Panc1 (cell line): ENCODE measurements at regions not wholly inside any gene's neighbourhood (a gene's known extent, or its start where the extent isn't known, plus 50 kb on each side); places are given as distances from the start of the nearest gene placed in this dataset.

Experiments
- ATAC-seq: fragments of 200-7000 bp; cut with Tn5 transposase; 2 replicates; pipeline ENCODE4 v1.9.1; 2020; ENCODE audit warnings: mild to moderate bottlenecking, moderate library complexity
- BruUV-seq: library from RNA; stranded (reverse); fragments of 400-500 nt; replicated peaks from 2 replicates; lab custom pipeline; 2021; lab: Mats Ljungman, UMichigan
- CTCF ChIA-PET: fragments of 300-600 bp; sonication (Branson Sonifier 250); formaldehyde crosslinking; loops from one replicate; lab custom pipeline; 2022; ENCODE audit warnings: antibody characterized with exemption; lab: Charles Lee
- POLR2A ChIA-PET: fragments of 300-600 bp; sonication (Branson Sonifier 250); formaldehyde crosslinking; loops from one replicate; lab custom pipeline; 2022; ENCODE audit warnings: antibody characterized with exemption; lab: Charles Lee
- DNase-seq: peaks from one replicate; pipeline ENCODE4 v3.0.0-alpha.2; 2010; ENCODE audit warnings: low read depth, low spot score
- H3K27ac ChIP-seq: 2 replicates; pipeline ENCODE4 v1.5.1; 2011; ENCODE audit warnings: mild to moderate bottlenecking, low read length, inconsistent platforms
- H3K27me3 ChIP-seq: fragments of 200-500 bp; sonication (Bioruptor generic); 2 replicates; pipeline ENCODE4 v1.6.0; 2014; ENCODE audit warnings: low read length, inconsistent platforms; ENCODE audit not compliant: control insufficient read depth, insufficient read depth
- H3K36me3 ChIP-seq: fragments of 200-500 bp; sonication (Bioruptor generic); 2 replicates; pipeline ENCODE4 v1.5.1; 2014; ENCODE audit warnings: inconsistent platforms, mild to moderate bottlenecking, low read length, moderate library complexity; ENCODE audit not compliant: control insufficient read depth, insufficient read depth
- H3K4me1 ChIP-seq: 2 replicates; pipeline ENCODE4 v1.5.1; 2011; ENCODE audit warnings: inconsistent platforms, mild to moderate bottlenecking, low read length, moderate library complexity; ENCODE audit not compliant: control insufficient read depth, insufficient read depth
- H3K4me3 ChIP-seq, 2 experiments: 2 replicates each; pipeline ENCODE4 v1.5.1; 2011 to 2012; ENCODE audit warnings: low read depth in 2 of 2, low read length in 2 of 2, mild to moderate bottlenecking in 2 of 2, inconsistent platforms in 1 of 2, moderate library complexity in 1 of 2
- H3K9me3 ChIP-seq: fragments of 200-500 bp; sonication (Bioruptor generic); 2 replicates; pipeline ENCODE4 v1.5.1; 2014; ENCODE audit warnings: low read depth, mild to moderate bottlenecking, inconsistent platforms, low read length, moderate library complexity; ENCODE audit not compliant: control insufficient read depth, insufficient read depth
- CTCF ChIP-seq: fragments of 450-650 bp; IDR thresholded peaks from 2 replicates; pipeline ENCODE4 v1.5.1; 2017; ENCODE audit warnings: mild to moderate bottlenecking
- POLR2AphosphoS5 ChIP-seq: IDR thresholded peaks from 2 replicates; pipeline ENCODE4 v1.6.1; 2012; ENCODE audit warnings: mild to moderate bottlenecking, low read depth, low read length, moderate library complexity
- REST ChIP-seq, 2 experiments: IDR thresholded peaks; 2 replicates each; pipeline ENCODE4 v1.6.1; 2011 to 2012; ENCODE audit warnings: low read depth in 2 of 2, control low read depth in 1 of 2, low read length in 1 of 2, mild to moderate bottlenecking in 1 of 2, moderate library complexity in 1 of 2; ENCODE audit not compliant: insufficient read depth in 1 of 2
- SIN3A ChIP-seq: IDR thresholded peaks from 2 replicates; pipeline ENCODE4 v1.6.1; 2012; ENCODE audit warnings: low read depth, mild to moderate bottlenecking, low read length, moderate library complexity, borderline replicate concordance; ENCODE audit not compliant: insufficient read depth
- TCF7L2 ChIP-seq: IDR thresholded peaks from 2 replicates; pipeline ENCODE4 v1.6.1; 2011; ENCODE audit warnings: mild to moderate bottlenecking, low read depth, low read length, inconsistent platforms
- in situ Hi-C: cut with HindIII; loops from 2 replicates; pipeline ENCODE4 v1.10.0; 2016; ENCODE audit warnings: low sequenced_read_pairs, low pct_unique_long_range_greater_than_20kb
- intact Hi-C: fragments of 100-400 bp; cut with micrococcal nuclease; formaldehyde crosslinking; loops from one replicate; pipeline ENCODE4 v1.10.0; 2022; ENCODE audit not compliant: unreplicated experiment

DNA sequence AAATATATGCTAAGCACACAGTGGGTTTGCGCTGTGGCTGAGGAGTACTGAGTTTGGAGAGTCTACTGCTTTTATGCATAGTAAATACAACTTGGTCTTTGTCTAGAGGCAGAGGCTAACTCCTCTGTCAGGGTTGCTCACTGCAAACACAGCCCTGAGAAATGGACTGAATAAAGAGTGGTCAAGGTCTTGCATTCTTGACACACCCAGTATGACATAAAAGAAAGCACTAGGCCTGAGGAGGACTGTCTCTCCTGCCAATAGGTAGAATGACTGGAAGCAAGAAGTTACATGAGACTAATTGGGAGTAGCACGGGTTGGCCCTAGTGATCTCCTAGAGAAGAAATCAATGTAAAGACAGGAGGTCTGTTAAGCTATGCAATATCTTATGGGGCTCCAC is 367.2 kb upstream of the B3GALT2 start:
- BruUV-seq, result no TSS peak
- no peak overlapping the region for H3K4me3 ChIP-seq
- CTCF ChIA-PET, result no interaction called here
- intact Hi-C loops (no loop called here), in situ Hi-C loops (no loop called here)
- no peak for ATAC-seq
- no peaks in the 10 kb centered on the region for H3K4me1 ChIP-seq
- no peaks in the 10 kb centered on the region; the same call in 1 of the 2 replicates for H3K36me3 ChIP-seq
- no peaks in the 10 kb centered on the region for H3K27me3 ChIP-seq
- TF ChIP-seq POLR2AphosphoS5 (no peak), CTCF (no peak), TCF7L2 (no peak), SIN3A (no peak), REST (IDR thresholded peaks at IDR 0.05; ENCODE audit: insufficient read depth in 1 of 2, low read depth in 2 of 2, low read length in 1 of 2) (no peak)
- DNase-seq, result no peak
- H3K27ac ChIP-seq, result no peak overlapping the region
- H3K9me3 ChIP-seq, result no peaks in the 10 kb centered on the region
- POLR2A ChIA-PET, result no interaction called here

DNA sequence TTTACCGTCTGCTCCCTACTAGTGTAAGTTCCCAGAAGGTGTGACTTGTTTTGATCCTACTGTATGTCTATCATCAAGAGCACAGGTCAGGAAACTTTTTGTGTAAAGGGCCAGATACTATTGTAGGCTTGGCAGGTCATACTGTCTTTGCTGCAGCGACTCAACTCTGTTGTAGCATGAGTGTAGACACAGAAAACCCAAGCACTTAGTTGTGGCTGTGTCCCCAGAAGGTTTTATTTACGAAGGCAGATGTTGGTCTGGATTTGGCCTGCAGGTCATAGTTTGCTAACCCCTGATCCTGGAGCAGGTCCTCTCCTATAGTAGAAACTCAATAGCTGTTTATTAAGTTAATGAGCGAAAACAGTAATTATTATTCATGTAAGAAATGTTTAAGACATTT is 365.9 kb upstream of the B3GALT2 start:
- no peaks in the 10 kb centered on the region; the same call in 1 of the 2 replicates for H3K36me3 ChIP-seq
- DNase-seq (no peak), ATAC-seq (no peak)
- no peak overlapping the region for H3K27ac ChIP-seq
- BruUV-seq, result no TSS peak
- no peaks in the 10 kb centered on the region for H3K4me1 ChIP-seq
- H3K4me3 ChIP-seq, result no peak overlapping the region
- H3K9me3 ChIP-seq, result no peaks in the 10 kb centered on the region
- intact Hi-C loops (no loop called here), in situ Hi-C loops (no loop called here)
- no peaks in the 10 kb centered on the region for H3K27me3 ChIP-seq
- TF ChIP-seq REST (IDR thresholded peaks at IDR 0.05; ENCODE audit: insufficient read depth in 1 of 2, low read depth in 2 of 2, low read length in 1 of 2), result no peak
- no peak for TF ChIP-seq POLR2AphosphoS5
- no peak for TF ChIP-seq SIN3A
- no peak for TF ChIP-seq TCF7L2
- no peak for TF ChIP-seq CTCF
- ChIA-PET POLR2A (no interaction called here), CTCF (no interaction called here)
